ENCODE measurements at regions not wholly inside any gene's neighbourhood (a gene's known extent, or its start where the extent isn't known, plus 50 kb on each side); places are given as distances from the start of the nearest gene placed in this dataset.

GRCh38 chr20:29298271-29298590 is 1959.2 kb upstream of the DEFB115 start:
- POLR2A ChIA-PET = no interaction called here
- FAIRE-seq = no peak
- DNase-seq (ENCODE audit: low read depth in 1 of 2, low spot score in 1 of 2) = no peak
- CTCF ChIA-PET = no interaction called here
- Histone ChIP-seq H3K27ac (no peak overlapping the region), H3K4me2 (no peak overlapping the region), H3K4me1 (no peaks in the 10 kb centered on the region), H3K4me3 (no peak overlapping the region), H3K9me3 (peaks cover 4% of the 10 kb centered on the region; the same call in 1 of the 3 replicates)
- 44% methylated on average over 12 of the region's 12 CpGs for WGBS (ENCODE audit: missing lambda C conversion rate)
- TF ChIP-seq ESRRA (IDR thresholded peaks at IDR 0.05; ENCODE audit: borderline replicate concordance, low read length) = no peak
- TF ChIP-seq HOXA7 (CRISPR knock-in tag; IDR thresholded peaks at IDR 0.05) = no peak
- no peak for TF ChIP-seq RFX5 (IDR thresholded peaks at IDR 0.05)
- TF ChIP-seq SMC3 (IDR thresholded peaks at IDR 0.05) = no peak
- no peak for TF ChIP-seq FOSB (CRISPR knock-in tag; IDR thresholded peaks at IDR 0.05)
- no peak for TF ChIP-seq KDM5A (IDR thresholded peaks at IDR 0.05)
- no peak for TF ChIP-seq HEYL (CRISPR knock-in tag; IDR thresholded peaks at IDR 0.05)
- no peak for TF ChIP-seq RARB (CRISPR knock-in tag; IDR thresholded peaks at IDR 0.05)
- TF ChIP-seq ELK1 (IDR thresholded peaks at IDR 0.05; ENCODE audit: low read depth, low read length) = no peak
- no peak for TF ChIP-seq ZFP36 (IDR thresholded peaks at IDR 0.05; ENCODE audit: borderline replicate concordance, partially characterized antibody)
- TF ChIP-seq POLR2AphosphoS2 (conservative IDR thresholded peaks at IDR 0.05; ENCODE audit: low read length) = no peak
- no peak for TF ChIP-seq KDM1A (IDR thresholded peaks at IDR 0.05; ENCODE audit: low read depth)
- no peak for TF ChIP-seq JUNB (IDR thresholded peaks at IDR 0.05)
- no peak for ATAC-seq

DNA sequence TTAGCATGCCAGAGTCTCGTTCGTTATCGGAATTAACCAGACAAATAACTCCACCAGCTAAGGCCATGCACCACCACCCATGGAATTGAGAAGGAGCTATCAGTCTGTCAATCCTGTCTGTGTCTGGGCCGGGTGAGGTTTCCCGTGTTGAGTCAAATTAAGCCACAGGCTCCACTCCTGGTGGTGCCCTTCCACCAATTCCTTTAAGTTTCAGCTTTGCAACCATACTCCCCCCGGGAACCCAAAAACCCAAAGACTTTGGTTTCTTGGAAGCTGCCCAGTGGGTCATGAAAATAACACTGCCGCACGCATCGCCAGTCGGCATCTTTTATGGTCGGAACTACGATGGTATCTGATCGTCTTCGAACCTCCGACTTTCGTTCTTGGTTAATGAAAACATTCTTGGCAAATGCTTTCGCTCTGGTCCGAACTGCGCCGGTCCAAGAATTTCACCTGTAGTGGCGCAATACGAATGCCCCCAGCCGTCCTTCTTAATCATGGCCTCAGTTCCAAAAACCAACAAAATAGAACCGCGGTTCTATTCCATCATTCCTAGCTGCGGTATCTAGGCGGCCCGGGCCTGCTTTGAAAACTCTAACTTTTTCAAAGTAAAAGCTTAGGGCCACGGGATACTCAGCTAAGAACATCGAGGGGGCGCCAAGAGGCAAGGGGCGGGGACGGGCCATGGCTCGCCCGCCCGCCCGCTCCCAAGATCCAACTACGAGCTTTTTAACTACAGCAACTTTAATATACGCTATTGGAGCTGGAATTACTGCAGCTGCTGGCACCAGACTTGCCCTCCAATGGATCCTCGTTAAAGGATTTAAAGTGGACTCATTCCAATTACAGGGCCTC is 1958.5 kb upstream of the DEFB115 start:
- FAIRE-seq = no peak
- no peak for ATAC-seq
- POLR2A ChIA-PET = no interaction called here

More for the DNA sequence above, 1958.5 kb upstream of the DEFB115 start:
- no peak overlapping the region for H3K4me2 ChIP-seq
- CTCF ChIA-PET = no interaction called here
- no peak overlapping the region for H3K27ac ChIP-seq
- H3K4me3 ChIP-seq = no peak overlapping the region
- 67% methylated on average over 40 of the region's 40 CpGs for WGBS (ENCODE audit: missing lambda C conversion rate)
- peaks cover 4% of the 10 kb centered on the region; the same call in 1 of the 3 replicates for H3K9me3 ChIP-seq
- TF ChIP-seq NR3C1 (IDR thresholded peaks at IDR 0.05) (no peak), HOXB5 (CRISPR knock-in tag; IDR thresholded peaks at IDR 0.05) (no peak), BCL3 (IDR thresholded peaks at IDR 0.05) (no peak), HMGXB4 (CRISPR knock-in tag; IDR thresholded peaks at IDR 0.05; ENCODE audit: borderline replicate concordance) (no peak), RFX5 (IDR thresholded peaks at IDR 0.05) (no peak), TFCP2L1 (CRISPR knock-in tag; IDR thresholded peaks at IDR 0.05) (no peak), FOSL2 (IDR thresholded peaks at IDR 0.05) (no peak), FOSL2 (CRISPR knock-in tag; IDR thresholded peaks at IDR 0.05) (no peak), BHLHE40 (IDR thresholded peaks at IDR 0.05; ENCODE audit: low read depth, low read length) (no peak), FOSB (CRISPR knock-in tag; IDR thresholded peaks at IDR 0.05) (no peak), MYC (IDR thresholded peaks at IDR 0.05; ENCODE audit: borderline replicate concordance, low read length) (no peak), EHF (CRISPR knock-in tag; IDR thresholded peaks at IDR 0.05) (no peak), MAZ (IDR thresholded peaks at IDR 0.05; ENCODE audit: borderline replicate concordance, low read depth, low read length) (no peak)
- TF ChIP-seq, protein P1, sequence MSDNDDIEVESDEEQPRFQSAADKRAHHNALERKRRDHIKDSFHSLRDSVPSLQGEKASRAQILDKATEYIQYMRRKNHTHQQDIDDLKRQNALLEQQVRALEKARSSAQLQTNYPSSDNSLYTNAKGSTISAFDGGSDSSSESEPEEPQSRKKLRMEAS (IDR thresholded peaks at IDR 0.05) = no peak
- H3K4me1 ChIP-seq = no peaks in the 10 kb centered on the region
- DNase-seq (ENCODE audit: low read depth in 1 of 2, low spot score in 1 of 2) = no peak
